ENCODE measurements at regions not wholly inside any gene's neighbourhood (a gene's known extent, or its start where the extent isn't known, plus 50 kb on each side); places are given as distances from the start of the nearest gene placed in this dataset.

- Histone ChIP-seq H3K4me3 (ENCODE audit: low read depth, low read length) (no peak overlapping the region), H3K27me3 (ENCODE audit: control insufficient read depth, insufficient read depth, low read length) (no peaks in the 10 kb centered on the region), H3K36me3 (ENCODE audit: control insufficient read depth, insufficient read depth, low read length) (no peaks in the 10 kb centered on the region)
- TF ChIP-seq CTCF (IDR thresholded peaks at IDR 0.05; ENCODE audit: insufficient read depth, low read length, severe bottlenecking), result no peak
- FAIRE-seq, result no peak
- DNase-seq (ENCODE audit: low read depth), result peak; percentile 94
Measured at GRCh38 chr2:138997856-138998517, 217.8 kb upstream of the NXPH2 start.

GRCh38 chr2:138997346-138997745, 217.2 kb upstream of the NXPH2 start:
- no peak for DNase-seq (ENCODE audit: low read depth)
- no peaks in the 10 kb centered on the region for H3K27me3 ChIP-seq (ENCODE audit: control insufficient read depth, insufficient read depth, low read length)

GRCh38 chr2:138994502-138994901, 214.3 kb upstream of the NXPH2 start:
- Histone ChIP-seq H3K4me3 (ENCODE audit: low read depth, low read length) (no peak overlapping the region), H3K36me3 (ENCODE audit: control insufficient read depth, insufficient read depth, low read length) (no peaks in the 10 kb centered on the region), H3K27me3 (ENCODE audit: control insufficient read depth, insufficient read depth, low read length) (no peaks in the 10 kb centered on the region)
- FAIRE-seq, result no peak
- no peak for TF ChIP-seq CTCF (IDR thresholded peaks at IDR 0.05; ENCODE audit: insufficient read depth, low read length, severe bottlenecking)
- no peak for DNase-seq (ENCODE audit: low read depth)

More at GRCh38 chr2:138997346-138997745, 217.2 kb upstream of the NXPH2 start:
- Histone ChIP-seq H3K4me3 (ENCODE audit: low read depth, low read length) (no peak overlapping the region), H3K36me3 (ENCODE audit: control insufficient read depth, insufficient read depth, low read length) (no peaks in the 10 kb centered on the region)
- no peak for FAIRE-seq
- no peak for TF ChIP-seq CTCF (IDR thresholded peaks at IDR 0.05; ENCODE audit: insufficient read depth, low read length, severe bottlenecking)

GRCh38 chr2:138985881-138986280, 205.7 kb upstream of the NXPH2 start:
- no peak for DNase-seq (ENCODE audit: low read depth)
- no peak for FAIRE-seq
- H3K36me3 ChIP-seq (ENCODE audit: control insufficient read depth, insufficient read depth, low read length), result no peaks in the 10 kb centered on the region
- H3K4me3 ChIP-seq (ENCODE audit: low read depth, low read length), result no peak overlapping the region
- TF ChIP-seq CTCF (IDR thresholded peaks at IDR 0.05; ENCODE audit: insufficient read depth, low read length, severe bottlenecking), result no peak
- no peaks in the 10 kb centered on the region for H3K27me3 ChIP-seq (ENCODE audit: control insufficient read depth, insufficient read depth, low read length)

- FAIRE-seq (no peak), DNase-seq (ENCODE audit: low read depth) (no peak)
- TF ChIP-seq CTCF (IDR thresholded peaks at IDR 0.05; ENCODE audit: insufficient read depth, low read length, severe bottlenecking), result no peak
Measured at GRCh38 chr2:138979131-138979785, 199.1 kb upstream of the NXPH2 start.

More at GRCh38 chr2:138979131-138979785, 199.1 kb upstream of the NXPH2 start:
- Histone ChIP-seq H3K27me3 (ENCODE audit: control insufficient read depth, insufficient read depth, low read length) (no peaks in the 10 kb centered on the region), H3K4me3 (ENCODE audit: low read depth, low read length) (no peak overlapping the region), H3K36me3 (ENCODE audit: control insufficient read depth, insufficient read depth, low read length) (no peaks in the 10 kb centered on the region)
